ENCODE measurements at regions not wholly inside any gene's neighbourhood (a gene's known extent, or its start where the extent isn't known, plus 50 kb on each side); places are given as distances from the start of the nearest gene placed in this dataset.

- H3K4me2 ChIP-seq (ENCODE audit: low read depth, low read length, poor library complexity, severe bottlenecking) = no peak overlapping the region
- H3F3A ChIP-seq (ENCODE audit: insufficient read depth) = no peaks in the 10 kb centered on the region
- no peak overlapping the region for H3K4me3 ChIP-seq (ENCODE audit: insufficient read depth, low read length, poor library complexity, severe bottlenecking)
- no peaks in the 10 kb centered on the region for H4K20me1 ChIP-seq (ENCODE audit: low read depth, low read length)
- H3K9me2 ChIP-seq (replicated peaks; ENCODE audit: insufficient read depth, low read length) = no peaks in the 10 kb centered on the region
- TF ChIP-seq, protein P1, sequence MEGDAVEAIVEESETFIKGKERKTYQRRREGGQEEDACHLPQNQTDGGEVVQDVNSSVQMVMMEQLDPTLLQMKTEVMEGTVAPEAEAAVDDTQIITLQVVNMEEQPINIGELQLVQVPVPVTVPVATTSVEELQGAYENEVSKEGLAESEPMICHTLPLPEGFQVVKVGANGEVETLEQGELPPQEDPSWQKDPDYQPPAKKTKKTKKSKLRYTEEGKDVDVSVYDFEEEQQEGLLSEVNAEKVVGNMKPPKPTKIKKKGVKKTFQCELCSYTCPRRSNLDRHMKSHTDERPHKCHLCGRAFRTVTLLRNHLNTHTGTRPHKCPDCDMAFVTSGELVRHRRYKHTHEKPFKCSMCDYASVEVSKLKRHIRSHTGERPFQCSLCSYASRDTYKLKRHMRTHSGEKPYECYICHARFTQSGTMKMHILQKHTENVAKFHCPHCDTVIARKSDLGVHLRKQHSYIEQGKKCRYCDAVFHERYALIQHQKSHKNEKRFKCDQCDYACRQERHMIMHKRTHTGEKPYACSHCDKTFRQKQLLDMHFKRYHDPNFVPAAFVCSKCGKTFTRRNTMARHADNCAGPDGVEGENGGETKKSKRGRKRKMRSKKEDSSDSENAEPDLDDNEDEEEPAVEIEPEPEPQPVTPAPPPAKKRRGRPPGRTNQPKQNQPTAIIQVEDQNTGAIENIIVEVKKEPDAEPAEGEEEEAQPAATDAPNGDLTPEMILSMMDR (IDR thresholded peaks at IDR 0.05; ENCODE audit: insufficient read depth, low read length, poor library complexity, severe bottlenecking) = no peak
- TF ChIP-seq EZH2phosphoT487 (conservative IDR thresholded peaks at IDR 0.05; ENCODE audit: low read length) = no peak
- no peaks in the 10 kb centered on the region for H3K36me3 ChIP-seq (ENCODE audit: low read length)
- H3K9me3 ChIP-seq (ENCODE audit: insufficient read depth, low read length) = no peaks in the 10 kb centered on the region
- H3K27me3 ChIP-seq (ENCODE audit: low read length) = no peaks in the 10 kb centered on the region
- no peak overlapping the region for H3K27ac ChIP-seq (ENCODE audit: low read depth, low read length)
- H3K79me2 ChIP-seq (ENCODE audit: insufficient read depth, low read length) = no peaks in the 10 kb centered on the region
- no peak overlapping the region for H2AFZ ChIP-seq (ENCODE audit: low read depth, low read length, severe bottlenecking)
- no peak overlapping the region for H3K9ac ChIP-seq (ENCODE audit: low read length)
Observed at GRCh38 chr14:62301911-62302310, 539.7 kb downstream of the SNAPC1 start.

DNA sequence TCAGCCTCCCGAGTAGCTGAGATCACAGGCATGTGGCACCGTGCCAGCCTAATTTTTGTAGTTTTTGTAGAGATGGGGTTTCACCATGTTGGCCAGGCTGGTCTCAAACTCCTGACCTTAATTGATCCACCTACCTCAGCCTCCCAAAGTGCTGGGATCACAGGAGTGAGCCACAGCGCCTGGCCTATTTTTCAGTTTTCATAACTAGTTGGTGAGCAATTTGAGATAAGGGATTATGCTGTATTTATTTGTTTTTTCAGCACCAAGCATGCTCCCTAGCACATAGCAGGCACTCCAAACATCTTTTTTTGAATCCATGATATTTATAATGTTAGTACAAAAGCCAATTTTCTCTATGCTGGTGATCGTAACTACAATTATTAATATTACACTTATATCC, 541.2 kb downstream of the SNAPC1 start:
- Histone ChIP-seq H3K4me2 (ENCODE audit: low read depth, low read length, poor library complexity, severe bottlenecking) (no peak overlapping the region), H3K4me3 (ENCODE audit: insufficient read depth, low read length, poor library complexity, severe bottlenecking) (no peak overlapping the region), H2AFZ (ENCODE audit: low read depth, low read length, severe bottlenecking) (no peak overlapping the region), H3K9me2 (replicated peaks; ENCODE audit: insufficient read depth, low read length) (no peaks in the 10 kb centered on the region), H4K20me1 (ENCODE audit: low read depth, low read length) (no peaks in the 10 kb centered on the region), H3K27me3 (ENCODE audit: low read length) (no peaks in the 10 kb centered on the region), H3K27ac (ENCODE audit: low read depth, low read length) (no peak overlapping the region), H3K9ac (ENCODE audit: low read length) (no peak overlapping the region), H3K36me3 (ENCODE audit: low read length) (no peaks in the 10 kb centered on the region), H3K9me3 (ENCODE audit: insufficient read depth, low read length) (no peaks in the 10 kb centered on the region), H3F3A (ENCODE audit: insufficient read depth) (no peaks in the 10 kb centered on the region), H3K79me2 (ENCODE audit: insufficient read depth, low read length) (no peaks in the 10 kb centered on the region)
- no peak for TF ChIP-seq EZH2phosphoT487 (conservative IDR thresholded peaks at IDR 0.05; ENCODE audit: low read length)
- TF ChIP-seq, protein P1 (IDR thresholded peaks at IDR 0.05; ENCODE audit: insufficient read depth, low read length, poor library complexity, severe bottlenecking) = no peak

DNA sequence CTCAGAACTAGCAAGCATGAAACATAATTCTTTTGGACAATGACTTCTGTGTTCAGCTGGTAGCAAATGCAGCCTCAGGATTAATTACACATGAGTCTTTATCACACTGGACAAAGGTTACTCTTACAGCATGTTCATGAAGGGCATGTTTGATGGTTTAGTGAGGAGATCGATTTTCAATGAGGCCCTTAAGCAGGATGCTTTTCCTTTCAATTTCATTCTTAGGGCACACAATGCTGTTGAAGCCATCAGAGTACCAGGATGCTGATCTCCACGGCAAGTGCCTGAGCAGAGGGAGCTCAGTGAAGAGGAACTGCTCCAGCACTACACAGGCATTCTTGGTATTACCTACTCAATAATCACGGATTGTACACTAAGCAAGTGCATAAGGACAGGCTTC, 542.0 kb downstream of the SNAPC1 start:
- Histone ChIP-seq H3K4me3 (ENCODE audit: insufficient read depth, low read length, poor library complexity, severe bottlenecking) (no peak overlapping the region), H3F3A (ENCODE audit: insufficient read depth) (no peaks in the 10 kb centered on the region), H4K20me1 (ENCODE audit: low read depth, low read length) (no peaks in the 10 kb centered on the region), H3K36me3 (ENCODE audit: low read length) (no peaks in the 10 kb centered on the region), H3K4me2 (ENCODE audit: low read depth, low read length, poor library complexity, severe bottlenecking) (no peak overlapping the region), H3K9me2 (replicated peaks; ENCODE audit: insufficient read depth, low read length) (no peaks in the 10 kb centered on the region), H3K27me3 (ENCODE audit: low read length) (no peaks in the 10 kb centered on the region), H3K79me2 (ENCODE audit: insufficient read depth, low read length) (no peaks in the 10 kb centered on the region), H3K9ac (ENCODE audit: low read length) (no peak overlapping the region), H2AFZ (ENCODE audit: low read depth, low read length, severe bottlenecking) (no peak overlapping the region), H3K9me3 (ENCODE audit: insufficient read depth, low read length) (no peaks in the 10 kb centered on the region), H3K27ac (ENCODE audit: low read depth, low read length) (no peak overlapping the region)
- no peak for TF ChIP-seq EZH2phosphoT487 (conservative IDR thresholded peaks at IDR 0.05; ENCODE audit: low read length)
- TF ChIP-seq, protein P1 (IDR thresholded peaks at IDR 0.05; ENCODE audit: insufficient read depth, low read length, poor library complexity, severe bottlenecking) = no peak

Data from SU-DHL-6 (cell line).